OCI-LY1 (cell line): ENCODE measurements at regions not wholly inside any gene's neighbourhood (a gene's known extent, or its start where the extent isn't known, plus 50 kb on each side); places are given as distances from the start of the nearest gene placed in this dataset.

Experiments used
- H2AFZ ChIP-seq: fragments of 200-600 bp; sonication (generic), shearing (Covaris generic); 2 replicates; pipeline ENCODE4 v1.6.0; 2014; ENCODE audit warnings: antibody characterized with exemption, mild to moderate bottlenecking, low read length
- H3F3A ChIP-seq: fragments of 200-600 bp; sonication (generic), shearing (Covaris generic); 2 replicates; pipeline ENCODE4 v1.6.0; 2014; ENCODE audit warnings: mild to moderate bottlenecking, antibody characterized with exemption, low read length, moderate library complexity; ENCODE audit not compliant: insufficient read depth
- H3K27ac ChIP-seq: fragments of 200-600 bp; sonication (generic); 2 replicates; pipeline ENCODE4 v1.5.1; 2014; ENCODE audit warnings: low read length, mixed run types, mild to moderate bottlenecking, low read depth; ENCODE audit not compliant: poor library complexity, severe bottlenecking
- H3K27me3 ChIP-seq: fragments of 200-600 bp; sonication (generic); 2 replicates; pipeline ENCODE4 v1.6.0; 2014; ENCODE audit warnings: antibody characterized with exemption, mild to moderate bottlenecking, low read length, moderate library complexity; ENCODE audit not compliant: insufficient read depth
- H3K36me3 ChIP-seq: fragments of 200-600 bp; sonication (generic); 2 replicates; pipeline ENCODE4 v1.6.1; 2014; ENCODE audit warnings: mild to moderate bottlenecking, antibody characterized with exemption, low read length, moderate library complexity, mixed read lengths; ENCODE audit not compliant: insufficient read depth
- H3K4me1 ChIP-seq: fragments of 200-600 bp; sonication (generic); 2 replicates; pipeline ENCODE4 v1.5.1; 2014; ENCODE audit warnings: mild to moderate bottlenecking, low read length, moderate library complexity; ENCODE audit not compliant: insufficient read depth, severe bottlenecking
- H3K4me2 ChIP-seq: fragments of 200-600 bp; sonication (generic), shearing (Covaris generic); 2 replicates; pipeline ENCODE4 v1.6.1; 2014; ENCODE audit warnings: low read length
- H3K4me3 ChIP-seq: fragments of 200-600 bp; sonication (generic); 2 replicates; pipeline ENCODE4 v1.5.1; 2014; ENCODE audit warnings: low read length, low read depth, mild to moderate bottlenecking, mixed read lengths; ENCODE audit not compliant: poor library complexity, severe bottlenecking
- H3K79me2 ChIP-seq: fragments of 200-600 bp; shearing (Covaris generic); 2 replicates; pipeline ENCODE4 v1.6.1; 2016; ENCODE audit warnings: mixed run types, low read length, mixed read lengths; ENCODE audit not compliant: insufficient read depth
- H3K9ac ChIP-seq: fragments of 200-600 bp; sonication (generic), shearing (Covaris generic); 2 replicates; pipeline ENCODE4 v1.6.1; 2014; ENCODE audit warnings: mild to moderate bottlenecking, low read length, mixed read lengths
- H3K9me2 ChIP-seq: fragments of 200-600 bp; sonication (generic), shearing (Covaris generic); 2 replicates; pipeline ENCODE4 v1.6.1; 2014; ENCODE audit warnings: low read depth, mild to moderate bottlenecking, low read length, mixed read lengths
- H3K9me3 ChIP-seq: fragments of 200-600 bp; shearing (Covaris generic); 2 replicates; pipeline ENCODE4 v1.6.1; 2014; ENCODE audit warnings: low read length, mixed read lengths
- H4K20me1 ChIP-seq: fragments of 200-600 bp; sonication (generic), shearing (Covaris generic); 2 replicates; pipeline ENCODE4 v1.6.0; 2016; ENCODE audit warnings: mild to moderate bottlenecking, low read length; ENCODE audit not compliant: insufficient read depth
- EZH2 ChIP-seq: fragments of 200-600 bp; sonication (generic), shearing (Covaris generic); IDR thresholded peaks from 2 replicates; pipeline ENCODE4 v1.8.0; 2017; ENCODE audit warnings: borderline replicate concordance, mixed run types, mild to moderate bottlenecking, antibody characterized with exemption, low read length, moderate library complexity, mixed read lengths
- TF ChIP-seq, protein P1 (sequence below): fragments of 200-600 bp; sonication (generic), shearing (Covaris generic); IDR thresholded peaks from 2 replicates; pipeline ENCODE4 v1.5.1; 2017; ENCODE audit warnings: mild to moderate bottlenecking, antibody characterized with exemption, low read length, moderate library complexity, mixed read lengths

DNA sequence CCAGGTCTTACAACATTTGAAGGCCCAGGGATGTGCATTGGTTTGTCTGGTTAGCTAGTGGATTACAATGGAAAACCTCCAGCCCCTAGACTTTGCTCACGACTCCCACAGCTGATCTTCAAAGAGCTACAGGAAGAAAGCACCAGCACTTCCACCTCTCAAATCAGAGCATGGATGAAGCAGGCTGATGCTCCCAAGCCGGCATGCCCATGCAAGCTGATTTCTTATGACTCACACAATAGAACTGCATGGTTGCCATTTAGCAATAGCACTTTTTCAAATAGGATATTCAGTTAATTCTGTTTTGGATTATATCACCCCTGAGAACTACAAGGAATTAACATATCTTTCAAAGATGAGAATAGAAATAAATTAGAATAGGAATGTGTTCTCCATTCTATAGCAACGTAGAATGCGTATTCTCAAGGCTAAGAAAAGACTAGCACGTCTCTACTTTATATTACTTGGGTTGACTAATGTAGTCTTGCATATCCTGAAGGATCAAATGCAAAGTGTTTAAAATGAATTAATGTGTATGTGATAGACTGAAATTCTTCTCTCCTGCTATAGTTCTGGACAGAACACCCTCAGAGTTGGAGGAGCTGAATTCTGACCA lies 292.4 kb downstream of the TRIB2 start:
- TF ChIP-seq, protein P1, sequence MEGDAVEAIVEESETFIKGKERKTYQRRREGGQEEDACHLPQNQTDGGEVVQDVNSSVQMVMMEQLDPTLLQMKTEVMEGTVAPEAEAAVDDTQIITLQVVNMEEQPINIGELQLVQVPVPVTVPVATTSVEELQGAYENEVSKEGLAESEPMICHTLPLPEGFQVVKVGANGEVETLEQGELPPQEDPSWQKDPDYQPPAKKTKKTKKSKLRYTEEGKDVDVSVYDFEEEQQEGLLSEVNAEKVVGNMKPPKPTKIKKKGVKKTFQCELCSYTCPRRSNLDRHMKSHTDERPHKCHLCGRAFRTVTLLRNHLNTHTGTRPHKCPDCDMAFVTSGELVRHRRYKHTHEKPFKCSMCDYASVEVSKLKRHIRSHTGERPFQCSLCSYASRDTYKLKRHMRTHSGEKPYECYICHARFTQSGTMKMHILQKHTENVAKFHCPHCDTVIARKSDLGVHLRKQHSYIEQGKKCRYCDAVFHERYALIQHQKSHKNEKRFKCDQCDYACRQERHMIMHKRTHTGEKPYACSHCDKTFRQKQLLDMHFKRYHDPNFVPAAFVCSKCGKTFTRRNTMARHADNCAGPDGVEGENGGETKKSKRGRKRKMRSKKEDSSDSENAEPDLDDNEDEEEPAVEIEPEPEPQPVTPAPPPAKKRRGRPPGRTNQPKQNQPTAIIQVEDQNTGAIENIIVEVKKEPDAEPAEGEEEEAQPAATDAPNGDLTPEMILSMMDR = no peak
- TF ChIP-seq EZH2 = no peak
- Histone ChIP-seq H3K4me2 (no peak overlapping the region), H3K9me3 (no peaks in the 10 kb centered on the region), H3K27ac (no peak overlapping the region), H3K9me2 (no peaks in the 10 kb centered on the region), H3K9ac (no peak overlapping the region), H3K79me2 (no peaks in the 10 kb centered on the region), H3K36me3 (no peaks in the 10 kb centered on the region), H3K4me3 (no peak overlapping the region), H3F3A (no peaks in the 10 kb centered on the region), H3K4me1 (no peaks in the 10 kb centered on the region), H4K20me1 (no peaks in the 10 kb centered on the region), H3K27me3 (no peaks in the 10 kb centered on the region), H2AFZ (no peak overlapping the region)

DNA sequence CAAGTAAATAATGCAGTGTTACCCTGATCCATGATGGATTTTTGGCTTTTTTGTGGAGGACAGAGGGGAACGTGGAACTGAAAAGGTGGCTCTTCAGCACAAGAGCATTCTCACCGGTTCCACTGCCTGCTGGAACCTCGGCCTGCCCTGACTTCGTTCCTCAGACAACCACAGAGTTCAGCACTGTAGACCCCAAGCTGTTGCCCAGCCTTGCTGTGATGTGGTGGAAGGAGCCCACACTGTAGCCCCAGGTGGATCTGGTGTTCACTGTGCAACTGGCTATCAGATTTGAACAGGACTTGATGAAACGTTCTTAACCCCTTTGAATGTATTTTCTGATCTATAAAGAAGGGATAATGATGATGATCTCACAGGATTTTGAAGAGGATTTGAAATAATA lies 293.5 kb downstream of the TRIB2 start:
- H4K20me1 ChIP-seq = no peaks in the 10 kb centered on the region
- H3K79me2 ChIP-seq = no peaks in the 10 kb centered on the region
- H3K36me3 ChIP-seq = no peaks in the 10 kb centered on the region
- H3K4me2 ChIP-seq = no peak overlapping the region
- no peaks in the 10 kb centered on the region for H3K9me3 ChIP-seq
- no peak overlapping the region for H3K27ac ChIP-seq
- no peaks in the 10 kb centered on the region for H3K27me3 ChIP-seq
- no peaks in the 10 kb centered on the region for H3F3A ChIP-seq
- no peaks in the 10 kb centered on the region for H3K9me2 ChIP-seq
- H3K9ac ChIP-seq = no peak overlapping the region
- no peak overlapping the region for H3K4me3 ChIP-seq
- H3K4me1 ChIP-seq = no peaks in the 10 kb centered on the region
- TF ChIP-seq, protein P1 = no peak
- no peak for TF ChIP-seq EZH2
- no peak overlapping the region for H2AFZ ChIP-seq

DNA sequence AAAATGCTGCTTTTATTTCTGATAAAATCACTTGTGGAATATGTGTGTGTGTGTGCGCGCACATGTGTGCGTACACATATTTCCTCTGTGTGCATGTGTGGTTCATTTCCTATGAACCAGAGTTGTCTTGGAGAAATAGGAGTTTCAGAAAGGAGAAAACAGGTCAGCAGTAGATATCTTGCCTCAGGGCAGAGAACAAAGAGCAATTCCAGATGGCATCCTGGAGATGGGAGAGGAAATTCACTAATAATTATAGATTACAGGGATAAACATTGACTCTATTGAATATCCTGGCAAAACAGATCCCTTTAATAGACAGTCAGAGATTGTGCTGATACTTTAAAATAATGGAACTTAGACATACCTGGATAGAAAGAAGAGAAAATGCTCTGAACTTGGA lies 298.0 kb downstream of the TRIB2 start:
- Histone ChIP-seq H3K4me3 (no peak overlapping the region), H3K27ac (no peak overlapping the region), H3K9ac (no peak overlapping the region), H3K4me2 (no peak overlapping the region), H4K20me1 (no peaks in the 10 kb centered on the region), H3F3A (no peaks in the 10 kb centered on the region), H3K79me2 (no peaks in the 10 kb centered on the region), H3K36me3 (no peaks in the 10 kb centered on the region), H3K27me3 (no peaks in the 10 kb centered on the region), H3K4me1 (no peaks in the 10 kb centered on the region), H3K9me2 (no peaks in the 10 kb centered on the region), H2AFZ (no peak overlapping the region), H3K9me3 (no peaks in the 10 kb centered on the region)
- TF ChIP-seq EZH2 = no peak
- TF ChIP-seq, protein P1 = no peak
